Common myeloid progenitor, CD34-positive (primary cell): ENCODE measurements at regions not wholly inside any gene's neighbourhood (a gene's known extent, or its start where the extent isn't known, plus 50 kb on each side); places are given as distances from the start of the nearest gene placed in this dataset.

Source experiments
- CTCF ChIA-PET: fragments of 350-600 bp; sonication (Branson Sonifier 250); formaldehyde crosslinking; loops from one replicate; lab custom pipeline; 2021; ENCODE audit warnings: antibody characterized with exemption; lab: Charles Lee
- POLR2A ChIA-PET: fragments of 350-600 bp; sonication (Branson Sonifier 250); formaldehyde crosslinking; loops from one replicate; lab custom pipeline; 2021; ENCODE audit warnings: antibody characterized with exemption; lab: Charles Lee
- DNase-seq, 3 donors: peaks; one replicate each; pipeline versions ENCODE4 v3.0.0 to v3.0.0-alpha.2; 2013
- H3K27ac ChIP-seq, 2 experiments: 1 replicate in 1 of 2; 2 replicates in 1 of 2; pipeline ENCODE4 v1.7.0; 2013; ENCODE audit warnings: inconsistent platforms in 2 of 2, low read length in 2 of 2, mild to moderate bottlenecking in 2 of 2, low read depth in 1 of 2, moderate library complexity in 1 of 2; ENCODE audit not compliant: severe bottlenecking in 2 of 2, insufficient read depth in 1 of 2, poor library complexity in 1 of 2
- H3K27me3 ChIP-seq, 5 experiments: replicated peaks in 2 of 5; 1 replicate in 3 of 5; 2 replicates in 2 of 5; pipeline versions ENCODE4 v1.6.1 to v1.7.0; 2013; ENCODE audit warnings: low read length in 4 of 5, mild to moderate bottlenecking in 2 of 5, moderate library complexity in 2 of 5, inconsistent platforms in 1 of 5; ENCODE audit not compliant: insufficient read depth in 5 of 5, control insufficient read depth in 4 of 5
- H3K36me3 ChIP-seq, 4 experiments: 1 replicate in 2 of 4; 2 replicates in 2 of 4; pipeline versions ENCODE4 v1.6.1 to v1.7.0; 2013; ENCODE audit warnings: low read length in 3 of 4, control low read depth in 1 of 4, mild to moderate bottlenecking in 1 of 4; ENCODE audit not compliant: control insufficient read depth in 4 of 4, insufficient read depth in 4 of 4
- H3K4me1 ChIP-seq, 4 experiments: 1 replicate in 3 of 4; 2 replicates in 1 of 4; pipeline versions ENCODE4 v1.6.1 to v1.7.1; 2013; ENCODE audit warnings: low read length in 3 of 4, mild to moderate bottlenecking in 3 of 4, control low read depth in 1 of 4, inconsistent platforms in 1 of 4, moderate library complexity in 1 of 4; ENCODE audit not compliant: control insufficient read depth in 4 of 4, insufficient read depth in 4 of 4; ENCODE audit errors: control extremely low read depth in 1 of 4
- H3K4me3 ChIP-seq, 7 experiments: 1 replicate in 4 of 7; 2 replicates in 3 of 7; pipeline versions ENCODE4 v1.5.1 to v1.7.0; 2013; ENCODE audit warnings: mild to moderate bottlenecking in 7 of 7, low read length in 6 of 7, moderate library complexity in 6 of 7, inconsistent platforms in 2 of 7, low read depth in 2 of 7, control low read depth in 1 of 7; ENCODE audit not compliant: insufficient read depth in 4 of 7, control insufficient read depth in 1 of 7; ENCODE audit errors: extremely low read depth in 1 of 7
- H3K9me3 ChIP-seq, 5 experiments: 1 replicate in 4 of 5; 2 replicates in 1 of 5; pipeline versions ENCODE4 v1.6.1 to v1.7.1; 2013; ENCODE audit warnings: low read length in 4 of 5, mild to moderate bottlenecking in 2 of 5, inconsistent platforms in 1 of 5, low read depth in 1 of 5, moderate library complexity in 1 of 5; ENCODE audit not compliant: control insufficient read depth in 4 of 5, insufficient read depth in 2 of 5; ENCODE audit errors: control extremely low read depth in 1 of 5
- WGBS: methylation state at CpG from one replicate; pipeline ENCODE4 v1.1.5; 2013; ENCODE audit not compliant: insufficient coverage; 5-methylcytosine and 5-hydroxymethylcytosine counted together

DNA sequence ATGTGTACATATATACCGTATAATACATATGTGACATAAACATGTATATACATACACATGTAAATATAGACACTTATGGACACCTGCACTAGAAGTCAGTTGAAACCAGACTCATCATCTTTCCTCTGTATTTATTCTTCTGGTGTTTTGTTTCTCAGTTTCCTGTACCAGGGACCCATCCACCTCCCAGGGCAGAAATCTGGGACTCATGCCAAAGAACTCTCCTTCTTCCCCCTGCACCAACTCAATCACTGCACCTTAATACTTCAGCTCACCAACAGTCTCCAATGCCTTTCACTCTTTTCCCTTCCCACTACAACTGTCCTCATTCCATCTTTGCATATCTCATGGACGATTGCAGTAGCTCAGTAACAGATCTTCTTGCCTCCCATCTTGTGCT, 428.0 kb downstream of the FBXO15 start:
- no peak for DNase-seq
- POLR2A ChIA-PET, result no interaction called here
- Histone ChIP-seq H3K27me3 (no peaks in the 10 kb centered on the region), H3K9me3 (no peaks in the 10 kb centered on the region), H3K4me3 (no peak overlapping the region), H3K27ac (no peak overlapping the region), H3K4me1 (no peaks in the 10 kb centered on the region), H3K36me3 (no peaks in the 10 kb centered on the region)
- CTCF ChIA-PET, result no interaction called here
- WGBS, result 100% methylated on average over 1 of the region's 2 CpGs

DNA sequence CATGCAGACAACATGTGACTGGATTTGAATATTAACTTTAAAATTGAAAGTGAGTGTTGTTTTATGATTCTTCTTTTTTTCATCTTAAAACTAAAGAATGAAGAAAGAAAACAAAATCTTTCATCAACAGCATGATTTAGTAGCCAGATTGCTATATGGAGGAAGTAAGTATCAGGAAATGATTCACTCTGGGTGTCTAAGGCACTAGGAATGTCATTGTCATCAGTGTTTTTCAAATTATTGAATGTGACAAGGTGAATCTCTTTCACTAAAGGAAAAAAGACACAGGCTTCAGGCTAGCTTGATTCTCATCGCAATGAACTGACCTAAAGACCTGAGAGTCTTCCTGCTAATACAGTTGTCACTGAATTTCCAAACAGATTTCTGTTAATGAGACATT, 430.1 kb downstream of the FBXO15 start:
- Histone ChIP-seq H3K4me3 (no peak overlapping the region), H3K4me1 (no peaks in the 10 kb centered on the region), H3K9me3 (no peaks in the 10 kb centered on the region), H3K36me3 (no peaks in the 10 kb centered on the region), H3K27ac (no peak overlapping the region), H3K27me3 (no peaks in the 10 kb centered on the region)
- POLR2A ChIA-PET, result no interaction called here
- no peak for DNase-seq
- WGBS, result no CpG with 5 or more reads among the region's 1 CpG
- CTCF ChIA-PET, result no interaction called here

DNA sequence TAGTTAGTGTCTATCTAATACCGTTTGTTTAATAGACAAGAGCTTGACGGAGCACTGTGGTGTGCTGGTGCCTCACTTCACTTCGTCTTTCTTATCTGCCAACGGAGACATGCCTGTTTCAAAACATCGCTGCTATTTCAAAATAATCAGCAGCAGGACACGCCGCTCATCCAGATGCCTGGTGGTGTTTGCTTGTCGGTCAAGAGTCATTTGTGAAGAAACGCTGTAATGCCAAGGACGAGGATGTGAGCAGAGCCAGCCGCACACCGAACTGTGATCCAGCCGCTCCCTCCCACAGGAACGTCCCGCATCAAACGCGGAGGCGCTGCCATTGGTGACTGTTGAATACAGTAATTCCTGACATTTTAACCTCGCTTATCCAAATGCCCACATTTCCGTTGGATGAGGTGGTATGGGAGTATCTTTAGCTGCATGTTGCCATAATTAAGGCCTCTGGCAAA, 432.4 kb downstream of the FBXO15 start:
- H3K27me3 ChIP-seq, result no peaks in the 10 kb centered on the region
- no peak for DNase-seq
- CTCF ChIA-PET, result no interaction called here
- H3K36me3 ChIP-seq, result no peaks in the 10 kb centered on the region
- no peaks in the 10 kb centered on the region for H3K9me3 ChIP-seq
- POLR2A ChIA-PET, result no interaction called here
- H3K4me3 ChIP-seq, result no peak overlapping the region
- no peaks in the 10 kb centered on the region for H3K4me1 ChIP-seq
- no peak overlapping the region for H3K27ac ChIP-seq
- 97% methylated on average over 20 of the region's 20 CpGs for WGBS

DNA sequence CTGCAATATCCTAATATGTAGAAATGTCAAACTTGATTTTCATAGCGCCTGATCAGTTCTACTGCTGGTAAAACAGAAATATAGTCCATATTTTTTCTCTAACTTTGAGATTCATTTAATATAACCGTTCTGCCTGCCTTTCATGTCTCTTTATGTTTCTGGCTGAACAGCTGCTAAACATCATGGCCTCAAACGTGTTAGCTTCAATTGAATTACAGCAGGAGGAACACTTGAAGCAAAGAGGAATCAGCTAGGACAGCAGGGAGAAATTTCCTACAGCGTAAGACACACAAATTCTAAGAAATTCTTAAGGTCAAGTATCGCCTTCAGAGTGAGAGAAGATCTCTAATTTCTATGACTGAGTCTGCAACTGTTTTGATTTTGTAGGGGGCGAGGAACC, 433.2 kb downstream of the FBXO15 start:
- Histone ChIP-seq H3K4me3 (no peak overlapping the region), H3K27me3 (no peaks in the 10 kb centered on the region), H3K27ac (no peak overlapping the region), H3K4me1 (no peaks in the 10 kb centered on the region), H3K36me3 (no peaks in the 10 kb centered on the region), H3K9me3 (no peaks in the 10 kb centered on the region)
- POLR2A ChIA-PET, result no interaction called here
- 93% methylated on average over 5 of the region's 6 CpGs for WGBS
- CTCF ChIA-PET, result no interaction called here
- no peak for DNase-seq

DNA sequence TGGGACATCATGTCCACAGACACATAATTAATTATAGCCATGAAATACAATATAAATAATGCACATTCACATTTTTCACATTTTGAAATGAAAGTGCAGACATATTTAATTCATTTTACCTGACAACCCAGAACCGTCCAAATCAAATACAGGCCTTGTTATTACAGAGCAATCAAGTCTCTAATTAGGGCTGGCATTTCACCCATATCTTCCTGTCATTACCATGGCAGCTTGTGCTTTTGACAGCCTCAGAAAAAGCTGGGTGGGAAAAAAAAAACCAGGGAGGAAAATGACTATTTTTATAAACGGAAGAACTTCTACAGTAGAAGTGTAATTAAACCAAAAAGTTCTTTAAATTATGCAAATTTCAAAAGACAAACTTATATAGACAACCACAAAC, 436.4 kb downstream of the FBXO15 start:
- H3K27me3 ChIP-seq, result no peaks in the 10 kb centered on the region
- no CpG with 5 or more reads among the region's 2 CpGs for WGBS
- no peak for DNase-seq
- H3K36me3 ChIP-seq, result no peaks in the 10 kb centered on the region
- ChIA-PET POLR2A (no interaction called here), CTCF (no interaction called here)
- no peaks in the 10 kb centered on the region for H3K4me1 ChIP-seq
- H3K4me3 ChIP-seq, result no peak overlapping the region
- no peaks in the 10 kb centered on the region for H3K9me3 ChIP-seq
- no peak overlapping the region for H3K27ac ChIP-seq

DNA sequence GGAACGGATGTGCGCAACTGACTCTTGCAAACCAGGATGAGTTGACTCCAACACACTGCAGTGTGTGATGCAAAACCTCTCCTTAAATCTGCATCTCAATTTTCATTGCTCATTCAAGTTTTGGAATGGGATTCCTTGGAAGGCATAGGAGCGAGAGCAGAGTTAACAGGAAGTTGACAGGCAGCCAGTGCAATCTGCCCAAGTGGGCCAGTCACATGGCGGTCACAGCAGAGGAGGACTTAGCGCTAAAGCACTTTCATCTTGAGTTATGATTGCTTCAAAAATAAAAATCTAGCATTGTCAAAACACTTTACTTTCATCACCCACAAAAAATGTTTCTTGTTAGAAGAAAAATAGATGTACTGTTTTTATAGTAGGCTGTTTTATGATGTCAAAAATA, 439.0 kb downstream of the FBXO15 start:
- no peaks in the 10 kb centered on the region for H3K36me3 ChIP-seq
- 93% methylated on average over 4 of the region's 5 CpGs for WGBS
- POLR2A ChIA-PET, result no interaction called here
- no peaks in the 10 kb centered on the region for H3K27me3 ChIP-seq
- no peak for DNase-seq
- H3K27ac ChIP-seq, result no peak overlapping the region
- CTCF ChIA-PET, result no interaction called here
- no peaks in the 10 kb centered on the region for H3K9me3 ChIP-seq
- H3K4me3 ChIP-seq, result no peak overlapping the region
- H3K4me1 ChIP-seq, result no peaks in the 10 kb centered on the region

DNA sequence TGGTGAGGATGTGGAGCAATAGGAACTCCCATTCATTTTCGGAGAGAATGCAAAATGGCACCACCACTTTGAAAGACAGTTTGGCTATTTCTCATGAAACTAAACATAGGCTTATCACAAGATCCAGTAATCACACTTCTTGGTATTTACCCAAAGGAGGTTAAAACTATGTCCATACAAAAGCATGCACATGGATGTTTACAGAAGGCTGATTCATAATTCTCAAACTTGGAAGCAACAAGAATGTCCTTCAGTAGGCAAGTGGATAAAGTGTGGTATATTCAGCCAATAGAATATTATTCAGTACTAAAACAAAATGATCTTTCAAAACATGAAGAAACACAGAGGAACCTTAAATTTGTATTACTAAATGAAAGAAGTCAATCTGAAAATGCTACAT, 440.6 kb downstream of the FBXO15 start:
- WGBS, result 100% methylated on average over 1 of the region's 1 CpG
- Histone ChIP-seq H3K4me3 (no peak overlapping the region), H3K27me3 (no peaks in the 10 kb centered on the region), H3K27ac (no peak overlapping the region), H3K4me1 (no peaks in the 10 kb centered on the region), H3K9me3 (no peaks in the 10 kb centered on the region), H3K36me3 (no peaks in the 10 kb centered on the region)
- POLR2A ChIA-PET, result no interaction called here
- no peak for DNase-seq
- CTCF ChIA-PET, result no interaction called here
